Mucosa of descending colon (tissue), 3 donors: ENCODE measurements at regions not wholly inside any gene's neighbourhood (a gene's known extent, or its start where the extent isn't known, plus 50 kb on each side); places are given as distances from the start of the nearest gene placed in this dataset.

Source experiments
- ATAC-seq: fragments of 200-7000 bp; cut with Tn5 transposase; one replicate; pipeline ENCODE4 v1.9.1; 2020; ENCODE audit warnings: mild to moderate bottlenecking, moderate library complexity
- DNase-seq, 3 donors: peaks; one replicate each; pipeline ENCODE4 v3.0.0-alpha.2; 2020
- H3K36me3 ChIP-seq: fragments of 200-600 bp; one replicate; pipeline ENCODE4 v1.8.0; 2021; ENCODE audit warnings: low read depth, mild to moderate bottlenecking
- H3K4me1 ChIP-seq: fragments of 200-600 bp; one replicate; pipeline ENCODE4 v1.8.0; 2021; ENCODE audit warnings: low read depth, mild to moderate bottlenecking
- H3K4me3 ChIP-seq: fragments of 200-600 bp; one replicate; pipeline ENCODE4 v1.8.0; 2021; ENCODE audit warnings: mild to moderate bottlenecking
- H3K9me3 ChIP-seq: fragments of 200-600 bp; one replicate; pipeline ENCODE4 v1.8.0; 2021; ENCODE audit warnings: mild to moderate bottlenecking
- CTCF ChIP-seq: fragments of 200-600 bp; IDR thresholded peaks from one replicate; pipeline ENCODE4 v1.8.0; 2022; ENCODE audit warnings: antibody characterized with exemption, mild to moderate bottlenecking
- intact Hi-C, 2 donors: fragments of 100-400 bp; cut with DNase I in 1 of 2; cut with micrococcal nuclease in 1 of 2; formaldehyde crosslinking; loops; one replicate each; pipeline versions ENCODE4 v1.11.0 to v1.11.1; 2022; cut with DNase I, micrococcal nuclease
- donor health status: DM: no; HTN: no; CAD: no; lungs with moderate emphysema.
- donor health status: DM: no; HTN: no; CAD: no.
- donor health status: DM: no; HTN: yes; CAD: no.

- DNase-seq (no peak), ATAC-seq (no peak)
- TF ChIP-seq CTCF, result no peak
- intact Hi-C loops, result no loop called here
- Histone ChIP-seq H3K4me3 (no peak overlapping the region), H3K36me3 (no peaks in the 10 kb centered on the region), H3K9me3 (no peaks in the 10 kb centered on the region), H3K4me1 (no peaks in the 10 kb centered on the region)
These were observed 119.2 kb downstream of the PCTP start for GRCh38 chr17:55870044-55870443.

DNA sequence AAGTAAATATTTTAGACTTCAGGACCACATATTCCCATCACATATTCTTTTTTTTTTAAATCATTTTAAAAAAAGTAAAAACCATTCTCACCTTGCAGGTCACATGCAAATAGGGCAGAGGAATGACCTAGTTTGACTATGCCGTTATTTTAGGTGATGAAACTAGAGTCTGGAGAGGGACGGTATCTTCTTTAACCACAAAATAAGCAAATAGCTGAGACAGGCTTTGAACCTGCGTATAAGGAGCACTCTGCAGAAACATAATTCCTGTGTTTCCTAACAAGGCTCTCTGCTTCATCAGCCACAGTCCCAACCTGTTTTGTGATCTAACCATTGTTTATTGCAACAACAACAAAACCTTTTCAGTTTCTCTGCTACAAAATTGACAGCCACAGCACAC is 121.5 kb downstream of the PCTP start:
- TF ChIP-seq CTCF, result no peak
- H3K4me1 ChIP-seq, result no peaks in the 10 kb centered on the region
- no peaks in the 10 kb centered on the region for H3K36me3 ChIP-seq
- DNase-seq, result no peak
- H3K9me3 ChIP-seq, result no peaks in the 10 kb centered on the region
- intact Hi-C loops, result no loop called here
- no peak overlapping the region for H3K4me3 ChIP-seq
- ATAC-seq, result no peak

DNA sequence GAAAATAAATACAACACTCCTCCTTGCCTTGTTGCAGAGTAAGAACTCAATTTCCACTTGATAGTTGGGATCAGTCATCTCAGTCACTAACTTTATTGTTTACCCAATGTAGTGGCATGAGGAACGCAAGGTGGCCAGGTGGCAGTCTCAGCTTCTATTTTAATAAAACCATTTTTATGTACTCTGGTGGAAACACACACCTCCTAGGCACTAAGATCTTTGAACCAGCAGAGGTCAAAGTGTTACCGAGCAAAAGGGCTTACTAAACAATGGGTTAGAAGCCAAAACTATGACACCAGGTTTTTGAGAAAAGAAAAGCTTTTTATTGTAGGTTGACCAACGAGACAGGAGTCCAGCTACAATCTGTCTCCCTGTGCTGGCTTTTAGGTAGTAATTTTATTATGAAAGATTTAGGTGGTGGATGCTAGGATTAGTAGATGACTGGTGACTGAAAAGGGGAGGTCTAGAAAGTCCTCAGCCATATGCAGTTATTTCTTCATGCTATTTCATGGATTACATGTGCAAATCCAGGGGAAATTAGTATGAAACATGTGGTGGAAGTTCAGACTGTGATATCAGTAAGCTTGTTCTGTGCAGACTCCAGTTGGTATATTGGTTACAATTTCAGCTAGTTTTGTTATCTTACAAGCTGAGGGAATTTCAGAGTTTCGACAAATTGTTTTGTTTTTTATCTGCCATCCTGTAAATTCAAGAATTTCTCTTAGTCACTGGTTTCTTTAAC is 122.3 kb downstream of the PCTP start:
- intact Hi-C loops, result no loop called here
- H3K4me3 ChIP-seq, result no peak overlapping the region
- ATAC-seq (no peak), DNase-seq (no peak)
- no peak for TF ChIP-seq CTCF
- H3K4me1 ChIP-seq, result no peaks in the 10 kb centered on the region
- no peaks in the 10 kb centered on the region for H3K9me3 ChIP-seq
- no peaks in the 10 kb centered on the region for H3K36me3 ChIP-seq

DNA sequence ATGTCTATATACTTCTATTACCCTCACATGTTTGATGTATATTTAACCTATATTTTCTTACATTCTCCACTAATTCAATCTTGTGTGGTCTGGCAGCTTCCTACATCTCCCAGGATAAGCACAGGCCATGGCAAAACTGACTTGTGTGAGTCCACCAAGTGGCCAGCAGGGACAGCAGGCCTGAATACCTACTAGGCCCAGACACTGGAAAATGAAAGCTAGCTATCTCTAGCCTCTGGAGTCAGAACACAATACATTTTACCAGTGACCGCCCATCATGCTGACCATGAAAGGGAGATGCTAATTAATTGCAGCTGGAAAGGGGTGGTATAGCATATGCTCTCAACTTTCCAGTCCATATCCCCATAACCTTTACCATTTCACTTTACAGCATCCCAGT is 132.3 kb downstream of the PCTP start:
- Histone ChIP-seq H3K4me3 (no peak overlapping the region), H3K9me3 (no peaks in the 10 kb centered on the region), H3K36me3 (no peaks in the 10 kb centered on the region), H3K4me1 (no peaks in the 10 kb centered on the region)
- no peak for DNase-seq
- intact Hi-C loops, result no loop called here
- TF ChIP-seq CTCF, result no peak
- no peak for ATAC-seq

GRCh38 chr17:55887531-55887930 is 136.7 kb downstream of the PCTP start:
- Histone ChIP-seq H3K9me3 (no peaks in the 10 kb centered on the region), H3K4me1 (no peaks in the 10 kb centered on the region), H3K4me3 (no peak overlapping the region), H3K36me3 (no peaks in the 10 kb centered on the region)
- no peak for DNase-seq
- ATAC-seq, result no peak
- intact Hi-C loops, result no loop called here
- TF ChIP-seq CTCF, result no peak

- intact Hi-C loops, result no loop called here
- DNase-seq (no peak), ATAC-seq (no peak)
- Histone ChIP-seq H3K36me3 (no peaks in the 10 kb centered on the region), H3K4me3 (no peak overlapping the region), H3K9me3 (no peaks in the 10 kb centered on the region), H3K4me1 (no peaks in the 10 kb centered on the region)
- TF ChIP-seq CTCF, result no peak
These were observed 138.4 kb downstream of the PCTP start for GRCh38 chr17:55889271-55889670.
